GM23338 (cell line): ENCODE measurements at regions not wholly inside any gene's neighbourhood (a gene's known extent, or its start where the extent isn't known, plus 50 kb on each side); places are given as distances from the start of the nearest gene placed in this dataset.

ENCODE experiments used
- CREB1 ChIP-seq: fragments of 250-450 bp; sonication (Bioruptor Pico); IDR thresholded peaks from 2 replicates; pipeline ENCODE4 v1.5.0; 2020; ENCODE audit warnings: low read depth, mild to moderate bottlenecking, moderate library complexity
- EZH2 ChIP-seq: fragments of 200-600 bp; sonication (generic); IDR thresholded peaks from one replicate; pipeline ENCODE4 v1.8.0; 2017; ENCODE audit warnings: antibody characterized with exemption, mild to moderate bottlenecking, low read depth; ENCODE audit not compliant: unreplicated experiment
- EZH2phosphoT487 ChIP-seq: fragments of 200-600 bp; sonication (generic); IDR thresholded peaks from one replicate; pipeline ENCODE4 v1.8.1; 2018; ENCODE audit warnings: antibody characterized with exemption; ENCODE audit not compliant: unreplicated experiment
- JUNB ChIP-seq: IDR thresholded peaks from one replicate; pipeline ENCODE4 v1.6.1; 2016; ENCODE audit warnings: antibody characterized with exemption; ENCODE audit not compliant: unreplicated experiment
- POLR2AphosphoS5 ChIP-seq: IDR thresholded peaks from 2 replicates; pipeline ENCODE4 v1.6.1; 2016; ENCODE audit warnings: antibody characterized with exemption, low read depth
- STAT1 ChIP-seq: IDR thresholded peaks from one replicate; pipeline ENCODE4 v1.6.1; 2016; ENCODE audit warnings: antibody characterized with exemption; ENCODE audit not compliant: unreplicated experiment
- ZNF331 ChIP-seq: fragments of 250-450 bp; sonication (Bioruptor Pico); IDR thresholded peaks from 2 replicates; pipeline ENCODE4 v1.5.0; 2020; ENCODE audit warnings: low read depth, mild to moderate bottlenecking, moderate library complexity
- TF ChIP-seq, protein P1 (sequence below), 2 experiments: fragments of 200-600 bp in 1 of 2; sonication (generic) in 1 of 2; conservative IDR thresholded peaks; 2 replicates each; pipeline versions ENCODE4 v1.5.1 to v1.6.1; 2016 to 2017; ENCODE audit warnings: antibody characterized with exemption in 2 of 2, low read depth in 2 of 2, mild to moderate bottlenecking in 2 of 2, moderate library complexity in 1 of 2
- TF ChIP-seq, protein P2 (sequence below): fragments of 250-450 bp; sonication (Bioruptor Pico); IDR thresholded peaks from 2 replicates; pipeline ENCODE4 v1.5.0; 2020; ENCODE audit warnings: mild to moderate bottlenecking, moderate library complexity
- TF ChIP-seq, protein P3 (sequence below): IDR thresholded peaks from one replicate; pipeline ENCODE4 v1.6.1; 2018; ENCODE audit warnings: antibody characterized with exemption; ENCODE audit not compliant: unreplicated experiment

DNA sequence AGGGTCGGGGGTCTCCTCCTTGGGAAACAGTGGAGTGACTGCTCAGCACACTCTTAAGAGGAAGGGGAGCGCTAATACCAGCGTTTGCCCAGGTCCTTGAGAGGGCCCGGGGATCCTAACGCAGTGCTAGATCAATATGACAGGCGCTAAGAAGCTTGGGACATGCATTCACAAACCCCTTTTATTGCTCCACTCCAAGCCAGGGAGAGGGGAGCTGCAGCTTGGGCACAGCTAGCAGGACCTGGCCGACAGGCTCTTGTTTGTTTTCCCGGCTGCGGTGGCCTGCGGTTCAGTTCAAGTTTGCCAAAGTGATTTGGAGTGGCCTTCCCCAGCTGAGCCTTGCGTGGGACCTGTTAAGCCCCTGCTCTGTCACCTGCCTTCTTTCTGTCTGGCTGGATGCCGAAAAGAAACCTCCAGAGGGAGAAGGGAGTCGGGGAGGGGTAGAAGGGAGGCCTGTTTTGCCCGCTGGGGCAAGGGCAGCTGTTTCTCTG is 152.1 kb downstream of the GLI2 start:
- TF ChIP-seq, protein P1, sequence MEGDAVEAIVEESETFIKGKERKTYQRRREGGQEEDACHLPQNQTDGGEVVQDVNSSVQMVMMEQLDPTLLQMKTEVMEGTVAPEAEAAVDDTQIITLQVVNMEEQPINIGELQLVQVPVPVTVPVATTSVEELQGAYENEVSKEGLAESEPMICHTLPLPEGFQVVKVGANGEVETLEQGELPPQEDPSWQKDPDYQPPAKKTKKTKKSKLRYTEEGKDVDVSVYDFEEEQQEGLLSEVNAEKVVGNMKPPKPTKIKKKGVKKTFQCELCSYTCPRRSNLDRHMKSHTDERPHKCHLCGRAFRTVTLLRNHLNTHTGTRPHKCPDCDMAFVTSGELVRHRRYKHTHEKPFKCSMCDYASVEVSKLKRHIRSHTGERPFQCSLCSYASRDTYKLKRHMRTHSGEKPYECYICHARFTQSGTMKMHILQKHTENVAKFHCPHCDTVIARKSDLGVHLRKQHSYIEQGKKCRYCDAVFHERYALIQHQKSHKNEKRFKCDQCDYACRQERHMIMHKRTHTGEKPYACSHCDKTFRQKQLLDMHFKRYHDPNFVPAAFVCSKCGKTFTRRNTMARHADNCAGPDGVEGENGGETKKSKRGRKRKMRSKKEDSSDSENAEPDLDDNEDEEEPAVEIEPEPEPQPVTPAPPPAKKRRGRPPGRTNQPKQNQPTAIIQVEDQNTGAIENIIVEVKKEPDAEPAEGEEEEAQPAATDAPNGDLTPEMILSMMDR (conservative IDR thresholded peaks at IDR 0.05; ENCODE audit: low read depth in 2 of 2): no peak
- no peak for TF ChIP-seq POLR2AphosphoS5
- TF ChIP-seq EZH2: no peak
- TF ChIP-seq JUNB: no peak
- TF ChIP-seq, protein P2, sequence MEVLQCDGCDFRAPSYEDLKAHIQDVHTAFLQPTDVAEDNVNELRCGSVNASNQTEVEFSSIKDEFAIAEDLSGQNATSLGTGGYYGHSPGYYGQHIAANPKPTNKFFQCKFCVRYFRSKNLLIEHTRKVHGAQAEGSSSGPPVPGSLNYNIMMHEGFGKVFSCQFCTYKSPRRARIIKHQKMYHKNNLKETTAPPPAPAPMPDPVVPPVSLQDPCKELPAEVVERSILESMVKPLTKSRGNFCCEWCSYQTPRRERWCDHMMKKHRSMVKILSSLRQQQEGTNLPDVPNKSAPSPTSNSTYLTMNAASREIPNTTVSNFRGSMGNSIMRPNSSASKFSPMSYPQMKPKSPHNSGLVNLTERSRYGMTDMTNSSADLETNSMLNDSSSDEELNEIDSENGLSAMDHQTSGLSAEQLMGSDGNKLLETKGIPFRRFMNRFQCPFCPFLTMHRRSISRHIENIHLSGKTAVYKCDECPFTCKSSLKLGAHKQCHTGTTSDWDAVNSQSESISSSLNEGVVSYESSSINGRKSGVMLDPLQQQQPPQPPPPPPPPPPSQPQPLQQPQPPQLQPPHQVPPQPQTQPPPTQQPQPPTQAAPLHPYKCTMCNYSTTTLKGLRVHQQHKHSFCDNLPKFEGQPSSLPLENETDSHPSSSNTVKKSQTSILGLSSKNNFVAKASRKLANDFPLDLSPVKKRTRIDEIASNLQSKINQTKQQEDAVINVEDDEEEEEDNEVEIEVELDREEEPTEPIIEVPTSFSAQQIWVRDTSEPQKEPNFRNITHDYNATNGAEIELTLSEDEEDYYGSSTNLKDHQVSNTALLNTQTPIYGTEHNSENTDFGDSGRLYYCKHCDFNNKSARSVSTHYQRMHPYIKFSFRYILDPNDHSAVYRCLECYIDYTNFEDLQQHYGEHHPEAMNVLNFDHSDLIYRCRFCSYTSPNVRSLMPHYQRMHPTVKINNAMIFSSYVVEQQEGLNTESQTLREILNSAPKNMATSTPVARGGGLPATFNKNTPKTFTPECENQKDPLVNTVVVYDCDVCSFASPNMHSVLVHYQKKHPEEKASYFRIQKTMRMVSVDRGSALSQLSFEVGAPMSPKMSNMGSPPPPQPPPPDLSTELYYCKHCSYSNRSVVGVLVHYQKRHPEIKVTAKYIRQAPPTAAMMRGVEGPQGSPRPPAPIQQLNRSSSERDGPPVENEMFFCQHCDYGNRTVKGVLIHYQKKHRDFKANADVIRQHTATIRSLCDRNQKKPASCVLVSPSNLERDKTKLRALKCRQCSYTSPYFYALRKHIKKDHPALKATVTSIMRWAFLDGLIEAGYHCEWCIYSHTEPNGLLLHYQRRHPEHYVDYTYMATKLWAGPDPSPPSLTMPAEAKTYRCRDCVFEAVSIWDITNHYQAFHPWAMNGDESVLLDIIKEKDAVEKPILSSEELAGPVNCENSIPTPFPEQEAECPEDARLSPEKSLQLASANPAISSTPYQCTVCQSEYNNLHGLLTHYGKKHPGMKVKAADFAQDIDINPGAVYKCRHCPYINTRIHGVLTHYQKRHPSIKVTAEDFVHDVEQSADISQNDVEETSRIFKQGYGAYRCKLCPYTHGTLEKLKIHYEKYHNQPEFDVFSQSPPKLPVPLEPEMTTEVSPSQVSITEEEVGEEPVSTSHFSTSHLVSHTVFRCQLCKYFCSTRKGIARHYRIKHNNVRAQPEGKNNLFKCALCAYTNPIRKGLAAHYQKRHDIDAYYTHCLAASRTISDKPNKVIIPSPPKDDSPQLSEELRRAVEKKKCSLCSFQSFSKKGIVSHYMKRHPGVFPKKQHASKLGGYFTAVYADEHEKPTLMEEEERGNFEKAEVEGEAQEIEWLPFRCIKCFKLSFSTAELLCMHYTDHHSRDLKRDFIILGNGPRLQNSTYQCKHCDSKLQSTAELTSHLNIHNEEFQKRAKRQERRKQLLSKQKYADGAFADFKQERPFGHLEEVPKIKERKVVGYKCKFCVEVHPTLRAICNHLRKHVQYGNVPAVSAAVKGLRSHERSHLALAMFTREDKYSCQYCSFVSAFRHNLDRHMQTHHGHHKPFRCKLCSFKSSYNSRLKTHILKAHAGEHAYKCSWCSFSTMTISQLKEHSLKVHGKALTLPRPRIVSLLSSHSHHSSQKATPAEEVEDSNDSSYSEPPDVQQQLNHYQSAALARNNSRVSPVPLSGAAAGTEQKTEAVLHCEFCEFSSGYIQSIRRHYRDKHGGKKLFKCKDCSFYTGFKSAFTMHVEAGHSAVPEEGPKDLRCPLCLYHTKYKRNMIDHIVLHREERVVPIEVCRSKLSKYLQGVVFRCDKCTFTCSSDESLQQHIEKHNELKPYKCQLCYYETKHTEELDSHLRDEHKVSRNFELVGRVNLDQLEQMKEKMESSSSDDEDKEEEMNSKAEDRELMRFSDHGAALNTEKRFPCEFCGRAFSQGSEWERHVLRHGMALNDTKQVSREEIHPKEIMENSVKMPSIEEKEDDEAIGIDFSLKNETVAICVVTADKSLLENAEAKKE (CRISPR knock-in tag): no peak
- no peak for TF ChIP-seq CREB1
- TF ChIP-seq, protein P3, sequence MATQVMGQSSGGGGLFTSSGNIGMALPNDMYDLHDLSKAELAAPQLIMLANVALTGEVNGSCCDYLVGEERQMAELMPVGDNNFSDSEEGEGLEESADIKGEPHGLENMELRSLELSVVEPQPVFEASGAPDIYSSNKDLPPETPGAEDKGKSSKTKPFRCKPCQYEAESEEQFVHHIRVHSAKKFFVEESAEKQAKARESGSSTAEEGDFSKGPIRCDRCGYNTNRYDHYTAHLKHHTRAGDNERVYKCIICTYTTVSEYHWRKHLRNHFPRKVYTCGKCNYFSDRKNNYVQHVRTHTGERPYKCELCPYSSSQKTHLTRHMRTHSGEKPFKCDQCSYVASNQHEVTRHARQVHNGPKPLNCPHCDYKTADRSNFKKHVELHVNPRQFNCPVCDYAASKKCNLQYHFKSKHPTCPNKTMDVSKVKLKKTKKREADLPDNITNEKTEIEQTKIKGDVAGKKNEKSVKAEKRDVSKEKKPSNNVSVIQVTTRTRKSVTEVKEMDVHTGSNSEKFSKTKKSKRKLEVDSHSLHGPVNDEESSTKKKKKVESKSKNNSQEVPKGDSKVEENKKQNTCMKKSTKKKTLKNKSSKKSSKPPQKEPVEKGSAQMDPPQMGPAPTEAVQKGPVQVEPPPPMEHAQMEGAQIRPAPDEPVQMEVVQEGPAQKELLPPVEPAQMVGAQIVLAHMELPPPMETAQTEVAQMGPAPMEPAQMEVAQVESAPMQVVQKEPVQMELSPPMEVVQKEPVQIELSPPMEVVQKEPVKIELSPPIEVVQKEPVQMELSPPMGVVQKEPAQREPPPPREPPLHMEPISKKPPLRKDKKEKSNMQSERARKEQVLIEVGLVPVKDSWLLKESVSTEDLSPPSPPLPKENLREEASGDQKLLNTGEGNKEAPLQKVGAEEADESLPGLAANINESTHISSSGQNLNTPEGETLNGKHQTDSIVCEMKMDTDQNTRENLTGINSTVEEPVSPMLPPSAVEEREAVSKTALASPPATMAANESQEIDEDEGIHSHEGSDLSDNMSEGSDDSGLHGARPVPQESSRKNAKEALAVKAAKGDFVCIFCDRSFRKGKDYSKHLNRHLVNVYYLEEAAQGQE: no peak
- TF ChIP-seq EZH2phosphoT487: no peak
- no peak for TF ChIP-seq STAT1
- TF ChIP-seq ZNF331: no peak
